ENCODE measurements at regions not wholly inside any gene's neighbourhood (a gene's known extent, or its start where the extent isn't known, plus 50 kb on each side); places are given as distances from the start of the nearest gene placed in this dataset.

DNA sequence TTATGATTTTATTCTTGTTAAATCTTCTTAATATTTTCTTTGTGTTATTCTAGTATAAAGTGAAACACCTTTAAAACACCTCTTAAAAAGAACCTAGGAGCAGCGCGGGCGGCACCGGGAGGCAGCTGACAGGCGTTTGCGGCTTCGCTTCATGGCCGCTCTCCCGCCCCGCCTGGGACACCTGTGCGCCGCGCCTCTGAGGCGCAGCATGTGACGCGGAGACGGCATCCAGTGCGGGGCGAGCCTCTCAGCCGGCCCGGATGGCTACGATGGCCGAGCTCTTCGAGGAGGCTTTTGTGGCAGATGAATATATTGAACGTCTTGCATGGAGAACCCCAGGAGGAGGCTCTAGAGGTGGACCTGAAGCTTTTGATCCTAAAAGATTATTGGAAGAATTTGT, 1592.7 kb downstream of the TECRL start:
- TF ChIP-seq, protein P1, sequence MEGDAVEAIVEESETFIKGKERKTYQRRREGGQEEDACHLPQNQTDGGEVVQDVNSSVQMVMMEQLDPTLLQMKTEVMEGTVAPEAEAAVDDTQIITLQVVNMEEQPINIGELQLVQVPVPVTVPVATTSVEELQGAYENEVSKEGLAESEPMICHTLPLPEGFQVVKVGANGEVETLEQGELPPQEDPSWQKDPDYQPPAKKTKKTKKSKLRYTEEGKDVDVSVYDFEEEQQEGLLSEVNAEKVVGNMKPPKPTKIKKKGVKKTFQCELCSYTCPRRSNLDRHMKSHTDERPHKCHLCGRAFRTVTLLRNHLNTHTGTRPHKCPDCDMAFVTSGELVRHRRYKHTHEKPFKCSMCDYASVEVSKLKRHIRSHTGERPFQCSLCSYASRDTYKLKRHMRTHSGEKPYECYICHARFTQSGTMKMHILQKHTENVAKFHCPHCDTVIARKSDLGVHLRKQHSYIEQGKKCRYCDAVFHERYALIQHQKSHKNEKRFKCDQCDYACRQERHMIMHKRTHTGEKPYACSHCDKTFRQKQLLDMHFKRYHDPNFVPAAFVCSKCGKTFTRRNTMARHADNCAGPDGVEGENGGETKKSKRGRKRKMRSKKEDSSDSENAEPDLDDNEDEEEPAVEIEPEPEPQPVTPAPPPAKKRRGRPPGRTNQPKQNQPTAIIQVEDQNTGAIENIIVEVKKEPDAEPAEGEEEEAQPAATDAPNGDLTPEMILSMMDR (conservative IDR thresholded peaks at IDR 0.05; ENCODE audit: low read depth in 2 of 2) = no peak
- no peak for TF ChIP-seq EZH2 (IDR thresholded peaks at IDR 0.05; ENCODE audit: low read depth, unreplicated experiment)
- TF ChIP-seq POLR2AphosphoS5 (IDR thresholded peaks at IDR 0.05; ENCODE audit: low read depth) = no peak
- TF ChIP-seq, protein P2, sequence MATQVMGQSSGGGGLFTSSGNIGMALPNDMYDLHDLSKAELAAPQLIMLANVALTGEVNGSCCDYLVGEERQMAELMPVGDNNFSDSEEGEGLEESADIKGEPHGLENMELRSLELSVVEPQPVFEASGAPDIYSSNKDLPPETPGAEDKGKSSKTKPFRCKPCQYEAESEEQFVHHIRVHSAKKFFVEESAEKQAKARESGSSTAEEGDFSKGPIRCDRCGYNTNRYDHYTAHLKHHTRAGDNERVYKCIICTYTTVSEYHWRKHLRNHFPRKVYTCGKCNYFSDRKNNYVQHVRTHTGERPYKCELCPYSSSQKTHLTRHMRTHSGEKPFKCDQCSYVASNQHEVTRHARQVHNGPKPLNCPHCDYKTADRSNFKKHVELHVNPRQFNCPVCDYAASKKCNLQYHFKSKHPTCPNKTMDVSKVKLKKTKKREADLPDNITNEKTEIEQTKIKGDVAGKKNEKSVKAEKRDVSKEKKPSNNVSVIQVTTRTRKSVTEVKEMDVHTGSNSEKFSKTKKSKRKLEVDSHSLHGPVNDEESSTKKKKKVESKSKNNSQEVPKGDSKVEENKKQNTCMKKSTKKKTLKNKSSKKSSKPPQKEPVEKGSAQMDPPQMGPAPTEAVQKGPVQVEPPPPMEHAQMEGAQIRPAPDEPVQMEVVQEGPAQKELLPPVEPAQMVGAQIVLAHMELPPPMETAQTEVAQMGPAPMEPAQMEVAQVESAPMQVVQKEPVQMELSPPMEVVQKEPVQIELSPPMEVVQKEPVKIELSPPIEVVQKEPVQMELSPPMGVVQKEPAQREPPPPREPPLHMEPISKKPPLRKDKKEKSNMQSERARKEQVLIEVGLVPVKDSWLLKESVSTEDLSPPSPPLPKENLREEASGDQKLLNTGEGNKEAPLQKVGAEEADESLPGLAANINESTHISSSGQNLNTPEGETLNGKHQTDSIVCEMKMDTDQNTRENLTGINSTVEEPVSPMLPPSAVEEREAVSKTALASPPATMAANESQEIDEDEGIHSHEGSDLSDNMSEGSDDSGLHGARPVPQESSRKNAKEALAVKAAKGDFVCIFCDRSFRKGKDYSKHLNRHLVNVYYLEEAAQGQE (IDR thresholded peaks at IDR 0.05; ENCODE audit: unreplicated experiment) = no peak
